ENCODE measurements at regions not wholly inside any gene's neighbourhood (a gene's known extent, or its start where the extent isn't known, plus 50 kb on each side); places are given as distances from the start of the nearest gene placed in this dataset.

- DNase-seq: no peak
Observed at GRCh38 chr4:163768014-163768413, 273.5 kb downstream of the TMA16 start.

- DNase-seq: no peak
Observed at GRCh38 chr4:163772238-163772637, 277.7 kb downstream of the TMA16 start.

DNA sequence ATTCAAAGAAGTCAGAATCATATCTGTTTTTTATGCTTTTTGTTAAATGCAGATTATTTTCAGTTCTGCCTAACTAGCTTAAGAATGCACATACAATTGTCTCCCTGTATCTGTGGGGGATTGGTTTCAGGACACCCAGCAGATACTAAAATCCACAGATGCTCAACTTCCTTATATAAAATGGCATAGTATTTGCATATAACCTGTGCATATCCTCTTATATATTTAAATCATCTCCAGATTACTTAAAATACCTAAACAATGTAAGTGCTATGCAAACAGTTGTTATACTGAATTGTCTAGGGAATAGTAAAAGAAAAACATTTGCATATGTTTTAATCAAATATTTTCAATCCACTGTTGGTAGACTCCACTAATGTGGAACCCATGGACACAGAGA, 279.4 kb downstream of the TMA16 start:
- no peak for DNase-seq

DNA sequence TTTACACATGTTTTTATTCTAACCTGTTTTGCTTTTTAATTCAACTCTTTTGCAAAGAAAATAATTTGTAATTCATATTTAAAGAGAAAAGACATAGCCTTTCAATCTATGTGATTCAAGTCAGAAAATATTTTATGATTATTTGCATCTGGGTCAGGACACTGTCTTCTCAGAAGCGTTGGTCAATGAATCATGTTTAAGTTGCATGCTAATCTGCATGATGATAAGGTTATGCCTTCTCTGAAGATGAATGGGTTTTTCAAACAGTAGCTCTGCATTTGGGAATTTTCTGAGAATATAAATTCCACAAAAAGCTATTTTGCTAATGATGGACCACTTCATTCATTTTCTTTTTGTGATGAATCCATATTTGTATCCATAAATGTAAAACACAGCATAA, 282.5 kb downstream of the TMA16 start:
- DNase-seq: no peak

- DNase-seq: no peak
Observed at GRCh38 chr4:163781726-163782125, 287.2 kb downstream of the TMA16 start.

- DNase-seq: no peak
Observed at GRCh38 chr4:163790231-163790630, 295.7 kb downstream of the TMA16 start.

DNA sequence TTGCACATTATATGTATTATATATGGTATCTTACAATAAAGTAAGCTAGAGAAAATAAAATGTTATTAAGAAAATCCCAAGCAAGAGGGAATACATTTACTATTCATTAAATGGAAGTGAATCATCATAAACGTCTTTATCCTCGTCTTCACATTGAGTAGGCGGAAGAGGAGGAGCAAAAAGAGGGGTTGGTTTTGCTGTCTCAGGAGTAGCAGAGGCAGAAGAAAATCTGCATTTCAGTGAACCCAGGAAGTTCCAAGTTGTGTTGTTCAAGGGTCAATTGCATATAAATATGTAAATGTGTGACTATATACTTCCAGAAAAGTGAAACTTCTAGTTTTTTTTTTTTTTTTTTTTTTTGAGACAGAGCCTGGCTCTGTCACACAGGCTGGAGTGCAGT, 301.4 kb downstream of the TMA16 start:
- DNase-seq: no peak

DNA sequence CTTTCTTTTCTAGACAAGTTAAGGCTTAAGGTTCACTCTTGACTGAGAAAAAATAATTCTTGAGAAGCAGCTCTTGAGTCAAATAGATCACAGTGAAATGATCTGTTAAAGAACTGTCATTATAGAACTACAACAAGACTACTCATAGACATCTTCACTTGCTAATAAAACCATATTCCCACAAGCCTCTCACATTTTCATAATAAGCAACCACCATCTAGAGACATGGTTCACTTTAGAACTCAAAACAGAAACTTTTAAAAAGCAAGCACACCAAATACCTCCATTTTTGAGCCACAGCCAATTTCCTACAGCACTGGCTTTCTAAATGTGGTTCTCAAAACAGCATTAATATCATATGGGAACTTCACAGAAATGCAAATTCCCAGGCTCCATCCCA, 309.5 kb downstream of the TMA16 start:
- no peak for DNase-seq

- DNase-seq: no peak
Observed at GRCh38 chr4:163806653-163807052, 312.2 kb downstream of the TMA16 start.

DNA sequence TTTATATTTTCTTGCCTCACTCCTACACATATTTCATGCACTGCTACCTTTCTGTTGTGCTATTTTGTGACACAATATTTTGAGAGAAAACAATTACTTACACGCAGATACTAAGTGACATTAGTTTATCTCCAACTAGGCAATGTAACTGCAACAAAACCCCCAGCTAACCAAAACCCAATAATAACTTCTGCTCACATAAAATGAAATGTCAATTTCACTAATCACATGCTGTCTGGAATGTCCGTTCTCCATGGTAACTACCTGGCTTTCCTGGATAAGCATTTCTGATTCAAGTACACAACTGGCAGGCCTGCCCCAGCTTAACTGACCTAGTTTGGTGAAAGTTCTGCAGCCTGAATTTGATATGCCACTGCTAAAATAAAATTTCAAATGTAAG, 313.5 kb downstream of the TMA16 start:
- no peak for DNase-seq

GRCh38 chr4:163810755-163811154, 316.3 kb downstream of the TMA16 start:
- DNase-seq: no peak

DNA sequence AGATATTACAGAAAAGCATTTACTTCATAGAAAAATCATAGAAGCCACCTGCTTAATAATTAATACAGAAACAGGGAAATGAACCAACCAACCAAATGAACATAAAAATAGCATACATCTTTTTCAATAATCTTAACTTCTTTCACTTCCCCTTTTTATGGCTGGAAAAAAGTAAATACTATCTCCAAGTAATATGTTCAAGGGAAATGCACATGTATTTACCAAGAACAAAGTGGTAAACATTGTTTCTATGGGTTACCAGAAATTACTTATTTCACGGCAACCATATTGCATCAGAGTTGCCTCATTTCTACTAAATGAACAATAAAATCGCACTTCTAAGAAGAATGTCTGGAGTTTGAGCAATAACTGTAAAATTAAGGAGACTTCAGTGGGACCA, 321.3 kb downstream of the TMA16 start:
- DNase-seq: no peak

DNA sequence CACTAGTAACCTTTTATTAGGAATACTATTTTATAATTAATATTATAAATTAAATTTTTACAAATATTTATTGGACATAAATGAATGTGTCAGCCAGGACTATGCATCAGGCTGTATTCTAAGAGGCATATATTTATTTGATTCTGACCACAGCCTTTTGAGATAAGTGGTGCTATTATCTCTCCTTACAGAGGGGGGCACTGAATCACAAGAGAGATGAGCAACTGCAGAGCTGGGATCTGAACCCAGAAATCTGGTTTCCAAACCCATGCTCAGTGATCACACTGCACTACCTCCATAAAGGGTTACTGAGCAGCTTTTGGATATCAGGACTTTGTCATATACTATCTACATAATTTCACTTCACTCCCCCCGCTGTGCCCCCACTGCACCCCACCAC, 322.0 kb downstream of the TMA16 start:
- no peak for DNase-seq

DNA sequence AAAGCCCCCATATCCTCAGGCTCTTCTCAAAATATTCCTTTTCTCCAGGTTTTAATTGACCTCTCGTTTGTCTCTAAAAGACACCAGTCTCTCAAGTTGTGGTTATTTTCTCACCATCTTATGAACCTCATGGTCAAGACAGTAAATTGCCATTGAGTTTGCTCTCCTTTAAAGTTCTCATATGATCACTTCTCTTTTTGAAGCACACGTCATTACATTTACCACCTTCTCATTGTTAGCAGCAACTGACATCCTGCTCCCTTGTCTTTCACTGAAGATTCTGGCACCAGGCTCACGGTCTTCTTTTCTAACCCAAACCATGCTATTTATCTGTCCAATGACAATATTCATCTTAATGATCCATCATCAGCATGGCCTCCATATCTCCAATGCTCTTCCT, 324.2 kb downstream of the TMA16 start:
- no peak for DNase-seq

GRCh38 chr4:163833669-163834068, 339.2 kb downstream of the TMA16 start:
- DNase-seq: no peak

- DNase-seq: no peak
Observed at GRCh38 chr4:163846008-163846407, 351.5 kb downstream of the TMA16 start.

DNA sequence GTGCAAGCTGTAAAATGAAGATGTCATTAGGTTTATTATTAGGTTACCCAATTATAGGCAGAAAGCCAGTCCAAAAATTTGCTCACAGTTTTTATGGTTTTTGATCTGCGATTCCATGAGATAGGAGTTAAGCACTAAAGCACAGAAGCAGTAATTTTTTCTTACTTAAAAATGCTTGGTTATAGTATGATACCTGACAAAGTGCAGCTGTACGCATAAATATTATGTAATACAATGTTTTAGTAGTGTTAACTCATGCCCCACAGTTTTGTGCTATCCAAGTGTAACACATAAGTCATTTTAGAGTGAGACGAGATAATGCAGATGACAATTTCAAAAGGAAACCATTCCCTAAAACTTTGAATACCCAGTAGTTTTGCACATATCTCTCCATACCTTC, 357.8 kb downstream of the TMA16 start:
- DNase-seq: no peak

GRCh38 chr4:163857903-163858302, 363.4 kb downstream of the TMA16 start:
- no peak for DNase-seq

GRCh38 chr4:163858515-163858914, 364.0 kb downstream of the TMA16 start:
- no peak for DNase-seq

DNA sequence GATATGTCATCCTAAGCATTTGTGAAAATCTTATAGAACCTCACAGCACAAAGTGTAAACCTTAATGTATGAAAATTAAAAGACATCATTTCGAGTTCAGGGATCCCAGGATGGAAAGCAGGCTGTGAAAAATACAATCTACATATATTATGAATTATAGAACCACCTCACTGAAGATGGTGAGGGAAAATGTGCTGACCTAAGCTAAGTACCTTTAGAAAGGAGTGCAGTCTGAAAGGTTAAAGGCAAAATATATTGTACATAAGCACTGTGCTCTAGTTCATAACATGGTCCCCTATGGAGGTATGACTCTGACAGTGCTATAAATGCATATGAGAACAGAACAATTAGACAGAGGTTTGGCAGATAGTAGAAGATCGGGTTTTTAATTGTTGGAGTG, 368.6 kb downstream of the TMA16 start:
- DNase-seq: no peak

GRCh38 chr4:163865010-163865409, 370.5 kb downstream of the TMA16 start:
- DNase-seq: no peak

DNA sequence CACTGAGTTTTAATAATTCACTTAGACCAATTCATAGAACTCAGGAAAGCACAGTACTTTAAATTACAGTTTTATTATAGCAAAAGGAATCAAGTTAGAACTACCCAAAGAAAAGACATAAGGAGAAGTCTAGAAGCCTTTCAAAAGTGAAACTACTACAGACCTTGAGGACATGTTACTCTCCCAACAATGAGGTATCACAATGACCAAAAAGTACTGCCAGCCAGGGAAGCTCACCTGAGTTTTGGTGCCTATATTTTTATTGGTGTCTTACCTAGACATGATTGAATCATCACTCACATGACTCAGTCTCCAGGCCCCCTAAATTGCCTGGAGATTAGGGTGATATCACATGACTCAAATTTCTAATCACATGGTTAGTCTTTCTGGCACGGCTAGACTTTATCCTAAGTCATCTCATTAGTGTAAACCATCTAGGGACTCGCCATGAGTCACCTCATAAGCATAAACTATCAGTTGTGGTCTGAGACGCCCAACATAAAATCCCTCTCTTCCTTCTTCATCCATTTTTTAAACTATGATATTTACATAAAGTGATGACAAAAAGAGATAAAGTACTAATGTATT, 372.3 kb downstream of the TMA16 start:
- no peak for DNase-seq

DNA sequence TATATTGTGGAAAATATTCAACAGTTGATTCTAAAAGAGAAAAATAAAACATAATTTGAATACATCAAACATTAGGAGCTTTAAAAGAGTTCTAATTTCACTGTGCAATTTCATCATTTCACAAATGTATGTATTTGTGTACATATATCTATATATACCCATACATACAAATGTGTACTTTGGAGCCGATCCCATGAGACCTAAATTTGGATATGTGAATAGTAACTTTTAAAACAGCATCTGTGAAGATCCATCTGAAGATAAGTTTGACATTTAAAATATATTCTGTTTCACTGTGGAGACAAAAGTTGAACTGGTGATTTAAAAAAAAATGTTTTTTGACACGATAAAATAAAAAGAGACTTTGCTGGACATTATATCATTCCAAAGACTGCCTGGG, 374.0 kb downstream of the TMA16 start:
- DNase-seq: no peak

DNA sequence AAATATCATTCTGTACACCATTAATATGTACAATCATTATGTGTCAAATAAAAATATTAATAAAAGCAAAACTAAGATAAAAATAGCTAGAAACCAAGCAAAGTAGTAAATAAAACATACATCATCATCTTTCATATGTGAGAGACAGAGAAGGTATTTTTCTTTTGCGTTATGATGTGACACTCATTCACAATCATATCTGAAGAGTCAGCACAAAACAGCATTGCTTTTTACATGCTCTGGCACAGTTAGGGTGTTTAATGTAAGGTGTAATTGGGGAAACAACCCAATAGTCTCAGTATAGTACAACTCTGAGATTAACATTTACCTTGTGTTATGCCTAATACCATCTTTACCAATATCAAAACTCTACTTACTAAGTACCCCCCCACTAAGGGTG, 376.6 kb downstream of the TMA16 start:
- no peak for DNase-seq

DNA sequence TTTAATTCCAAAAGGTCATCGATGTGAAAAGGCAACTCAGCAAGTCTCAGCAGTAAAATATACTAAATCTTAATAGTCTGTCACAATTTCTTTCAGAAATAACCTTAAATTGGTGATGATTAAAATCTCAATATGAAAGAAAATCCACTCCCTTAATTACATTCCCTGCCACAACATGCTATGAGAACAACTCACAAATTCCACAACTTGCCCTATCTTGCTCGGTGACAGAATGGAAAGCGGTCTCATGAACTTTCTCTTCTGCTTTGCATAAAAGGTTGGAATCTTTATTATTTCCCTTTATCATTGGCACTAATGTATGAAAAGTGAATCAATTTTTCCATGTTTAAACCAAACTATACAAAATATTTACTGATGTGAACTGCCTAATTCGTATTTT, 380.8 kb downstream of the TMA16 start:
- no peak for DNase-seq
